Hepatocyte (in vitro differentiated cells): ENCODE measurements at regions not wholly inside any gene's neighbourhood (a gene's known extent, or its start where the extent isn't known, plus 50 kb on each side); places are given as distances from the start of the nearest gene placed in this dataset.
"Not testable (repeated sequence)": the region's sequence is repeated elsewhere in the genome, so short reads cannot be mapped to it uniquely, and the experiment has no call there.

Experiments
- DNase-seq: peaks from one replicate; pipeline ENCODE4 v3.0.0-alpha.2; 2016; ENCODE audit warnings: low spot score
- H2AFZ ChIP-seq: fragments of 200-600 bp; sonication (generic); 2 replicates; pipeline ENCODE4 v1.6.0; 2016; ENCODE audit warnings: antibody characterized with exemption, mild to moderate bottlenecking
- H3K27ac ChIP-seq: fragments of 200-600 bp; sonication (generic); 2 replicates; pipeline ENCODE4 v1.5.1; 2016; ENCODE audit warnings: mild to moderate bottlenecking
- H3K27me3 ChIP-seq: fragments of 200-600 bp; sonication (generic); 2 replicates; pipeline ENCODE4 v1.6.1; 2016
- H3K36me3 ChIP-seq: fragments of 200-600 bp; sonication (generic); replicated peaks from 2 replicates; pipeline ENCODE4 v1.5.1; 2016; ENCODE audit warnings: low read depth; ENCODE audit not compliant: insufficient read depth
- H3K4me1 ChIP-seq: fragments of 200-600 bp; sonication (generic); 2 replicates; pipeline ENCODE4 v1.5.1; 2016; ENCODE audit warnings: mild to moderate bottlenecking, moderate library complexity; ENCODE audit not compliant: insufficient read depth
- H3K4me2 ChIP-seq: fragments of 200-600 bp; sonication (generic); 2 replicates; pipeline ENCODE4 v1.6.0; 2016
- H3K4me3 ChIP-seq: fragments of 200-600 bp; sonication (generic); 2 replicates; pipeline ENCODE4 v1.5.1; 2016; ENCODE audit warnings: mild to moderate bottlenecking
- H3K79me2 ChIP-seq: fragments of 200-600 bp; sonication (generic); 2 replicates; pipeline ENCODE4 v1.6.0; 2017; ENCODE audit warnings: mild to moderate bottlenecking
- H3K9me2 ChIP-seq: fragments of 200-600 bp; sonication (generic); replicated peaks from 2 replicates; pipeline ENCODE4 v1.6.0; 2017; ENCODE audit warnings: mild to moderate bottlenecking; ENCODE audit not compliant: insufficient read depth
- H3K9me3 ChIP-seq: fragments of 200-600 bp; sonication (generic); 2 replicates; pipeline ENCODE4 v1.5.1; 2016; ENCODE audit warnings: low read depth, mild to moderate bottlenecking
- H4K20me1 ChIP-seq: fragments of 200-600 bp; sonication (generic); 2 replicates; pipeline ENCODE4 v1.6.0; 2016; ENCODE audit warnings: mild to moderate bottlenecking; ENCODE audit not compliant: insufficient read depth, poor library complexity, severe bottlenecking
- EZH2 ChIP-seq: fragments of 200-600 bp; sonication (generic); IDR thresholded peaks from 2 replicates; pipeline ENCODE4 v1.6.1; 2016; ENCODE audit warnings: antibody characterized with exemption, mild to moderate bottlenecking, borderline replicate concordance
- EZH2phosphoT487 ChIP-seq: fragments of 200-600 bp; sonication (generic); IDR thresholded peaks from one replicate; pipeline ENCODE4 v1.6.1; 2018; ENCODE audit warnings: antibody characterized with exemption, mild to moderate bottlenecking, low read depth, moderate library complexity; ENCODE audit not compliant: unreplicated experiment, severe bottlenecking
- WGBS: methylation state at CpG from one replicate; pipeline ENCODE4 v1.1.6; 2016; ENCODE audit warnings: low lambda C conversion rate; ENCODE audit errors: missing lambda C conversion rate; 5-methylcytosine and 5-hydroxymethylcytosine counted together
- TF ChIP-seq, protein P1 (sequence below): fragments of 200-600 bp; sonication (generic); IDR thresholded peaks from 2 replicates; pipeline ENCODE4 v1.5.1; 2016; ENCODE audit warnings: antibody characterized with exemption, mild to moderate bottlenecking; ENCODE audit not compliant: poor library complexity

DNA sequence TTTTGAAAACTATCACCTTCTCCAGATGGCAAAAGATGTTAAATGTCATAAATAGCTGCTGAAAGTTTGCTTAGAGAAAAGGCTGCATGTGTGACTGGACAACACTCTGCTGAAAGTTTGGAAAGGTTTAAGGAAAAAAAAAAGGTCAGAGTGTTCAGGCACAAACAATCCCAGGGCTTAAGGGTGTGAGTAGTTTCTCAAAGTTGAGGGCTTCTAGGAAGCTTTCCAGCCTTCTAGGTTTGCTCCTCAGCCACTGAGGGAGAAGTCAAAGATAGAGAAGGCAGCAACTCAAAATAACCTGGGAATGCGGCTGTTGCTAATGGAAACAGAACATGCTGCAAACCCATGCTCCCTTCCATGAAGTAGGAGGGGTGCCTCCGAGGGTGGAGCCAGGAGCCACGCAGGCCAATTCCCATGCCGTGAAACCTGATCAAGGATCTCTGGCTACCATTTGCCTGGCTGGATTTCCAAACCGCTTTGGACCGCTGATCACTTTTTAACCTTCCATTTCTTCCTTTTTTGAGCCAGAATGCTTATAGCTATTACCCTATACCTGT lies 88.0 kb downstream of the TEX51 start:
- 76% methylated on average over 6 of the region's 6 CpGs for WGBS
- Histone ChIP-seq H3K9me3 (no peaks in the 10 kb centered on the region), H3K36me3 (no peaks in the 10 kb centered on the region), H3K4me2 (no peak overlapping the region), H3K27ac (no peak overlapping the region), H3K4me3 (no peak overlapping the region), H3K4me1 (peaks cover 2% of the 10 kb centered on the region), H3K27me3 (no peaks in the 10 kb centered on the region), H3K9me2 (no peaks in the 10 kb centered on the region), H3K79me2 (no peaks in the 10 kb centered on the region), H2AFZ (no peak overlapping the region), H4K20me1 (no peaks in the 10 kb centered on the region)
- no peak for DNase-seq
- TF ChIP-seq EZH2 (no peak), EZH2phosphoT487 (no peak)
- TF ChIP-seq, protein P1, sequence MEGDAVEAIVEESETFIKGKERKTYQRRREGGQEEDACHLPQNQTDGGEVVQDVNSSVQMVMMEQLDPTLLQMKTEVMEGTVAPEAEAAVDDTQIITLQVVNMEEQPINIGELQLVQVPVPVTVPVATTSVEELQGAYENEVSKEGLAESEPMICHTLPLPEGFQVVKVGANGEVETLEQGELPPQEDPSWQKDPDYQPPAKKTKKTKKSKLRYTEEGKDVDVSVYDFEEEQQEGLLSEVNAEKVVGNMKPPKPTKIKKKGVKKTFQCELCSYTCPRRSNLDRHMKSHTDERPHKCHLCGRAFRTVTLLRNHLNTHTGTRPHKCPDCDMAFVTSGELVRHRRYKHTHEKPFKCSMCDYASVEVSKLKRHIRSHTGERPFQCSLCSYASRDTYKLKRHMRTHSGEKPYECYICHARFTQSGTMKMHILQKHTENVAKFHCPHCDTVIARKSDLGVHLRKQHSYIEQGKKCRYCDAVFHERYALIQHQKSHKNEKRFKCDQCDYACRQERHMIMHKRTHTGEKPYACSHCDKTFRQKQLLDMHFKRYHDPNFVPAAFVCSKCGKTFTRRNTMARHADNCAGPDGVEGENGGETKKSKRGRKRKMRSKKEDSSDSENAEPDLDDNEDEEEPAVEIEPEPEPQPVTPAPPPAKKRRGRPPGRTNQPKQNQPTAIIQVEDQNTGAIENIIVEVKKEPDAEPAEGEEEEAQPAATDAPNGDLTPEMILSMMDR, result no peak

GRCh38 chr2:126988482-126988881 lies 89.8 kb downstream of the TEX51 start:
- DNase-seq, result no peak
- H3K9me2 ChIP-seq, result no peaks in the 10 kb centered on the region
- H3K4me1 ChIP-seq, result no peaks in the 10 kb centered on the region
- H3K36me3 ChIP-seq, result no peaks in the 10 kb centered on the region
- no peak overlapping the region for H3K4me3 ChIP-seq
- H3K27ac ChIP-seq, result no peak overlapping the region
- H3K4me2 ChIP-seq, result no peak overlapping the region
- 78% methylated on average over 4 of the region's 4 CpGs for WGBS
- TF ChIP-seq EZH2 (no peak), EZH2phosphoT487 (no peak)
- TF ChIP-seq, protein P1, result no peak
- H2AFZ ChIP-seq, result no peak overlapping the region
- H3K9me3 ChIP-seq, result no peaks in the 10 kb centered on the region
- no peaks in the 10 kb centered on the region for H3K27me3 ChIP-seq
- H3K79me2 ChIP-seq, result no peaks in the 10 kb centered on the region
- no peaks in the 10 kb centered on the region for H4K20me1 ChIP-seq

GRCh38 chr2:126989064-126989463 lies 90.4 kb downstream of the TEX51 start:
- H3K27ac ChIP-seq, H3K4me1 ChIP-seq, DNase-seq, H3K36me3 ChIP-seq, H3K79me2 ChIP-seq, H3K9me3 ChIP-seq, H3K9me2 ChIP-seq, H4K20me1 ChIP-seq, H3K4me2 ChIP-seq, H3K27me3 ChIP-seq, H2AFZ ChIP-seq, H3K4me3 ChIP-seq: not testable (repeated sequence)
- 94% methylated on average over 8 of the region's 8 CpGs for WGBS

DNA sequence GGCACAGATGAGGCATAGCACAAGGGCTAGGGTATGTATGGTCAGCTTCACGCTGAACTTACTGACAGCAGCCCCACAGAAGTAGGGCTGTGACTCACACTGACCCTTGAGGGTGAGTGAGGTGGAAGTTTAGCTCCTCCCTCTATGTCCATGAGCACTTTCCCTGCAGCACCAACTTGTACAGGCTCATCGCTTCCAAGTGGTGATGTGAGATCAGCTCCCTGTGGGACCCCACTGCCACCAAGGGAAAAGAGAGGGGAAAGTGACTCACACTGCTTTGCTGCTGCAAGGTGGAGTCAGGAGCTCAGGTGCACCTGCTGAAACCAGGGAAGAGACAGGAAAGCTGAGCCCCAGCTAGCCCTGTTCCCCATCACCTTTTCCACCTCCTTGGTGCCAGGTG lies 91.5 kb downstream of the TEX51 start:
- H3K27me3 ChIP-seq, result no peaks in the 10 kb centered on the region
- no peaks in the 10 kb centered on the region for H3K79me2 ChIP-seq
- H3K27ac ChIP-seq, result no peak overlapping the region
- H3K9me3 ChIP-seq, result no peaks in the 10 kb centered on the region
- DNase-seq, result no peak
- no peaks in the 10 kb centered on the region for H3K36me3 ChIP-seq
- H3K4me3 ChIP-seq, result no peak overlapping the region
- H3K4me2 ChIP-seq, result no peak overlapping the region
- TF ChIP-seq EZH2phosphoT487, result no peak
- TF ChIP-seq, protein P1, result no peak
- TF ChIP-seq EZH2, result no peak
- H2AFZ ChIP-seq, result no peak overlapping the region
- H3K9me2 ChIP-seq, result no peaks in the 10 kb centered on the region
- no peaks in the 10 kb centered on the region for H4K20me1 ChIP-seq
- peaks cover 3% of the 10 kb centered on the region for H3K4me1 ChIP-seq
- 44% methylated on average over 2 of the region's 2 CpGs for WGBS
